ENCODE measurements at regions not wholly inside any gene's neighbourhood (a gene's known extent, or its start where the extent isn't known, plus 50 kb on each side); places are given as distances from the start of the nearest gene placed in this dataset.

DNA sequence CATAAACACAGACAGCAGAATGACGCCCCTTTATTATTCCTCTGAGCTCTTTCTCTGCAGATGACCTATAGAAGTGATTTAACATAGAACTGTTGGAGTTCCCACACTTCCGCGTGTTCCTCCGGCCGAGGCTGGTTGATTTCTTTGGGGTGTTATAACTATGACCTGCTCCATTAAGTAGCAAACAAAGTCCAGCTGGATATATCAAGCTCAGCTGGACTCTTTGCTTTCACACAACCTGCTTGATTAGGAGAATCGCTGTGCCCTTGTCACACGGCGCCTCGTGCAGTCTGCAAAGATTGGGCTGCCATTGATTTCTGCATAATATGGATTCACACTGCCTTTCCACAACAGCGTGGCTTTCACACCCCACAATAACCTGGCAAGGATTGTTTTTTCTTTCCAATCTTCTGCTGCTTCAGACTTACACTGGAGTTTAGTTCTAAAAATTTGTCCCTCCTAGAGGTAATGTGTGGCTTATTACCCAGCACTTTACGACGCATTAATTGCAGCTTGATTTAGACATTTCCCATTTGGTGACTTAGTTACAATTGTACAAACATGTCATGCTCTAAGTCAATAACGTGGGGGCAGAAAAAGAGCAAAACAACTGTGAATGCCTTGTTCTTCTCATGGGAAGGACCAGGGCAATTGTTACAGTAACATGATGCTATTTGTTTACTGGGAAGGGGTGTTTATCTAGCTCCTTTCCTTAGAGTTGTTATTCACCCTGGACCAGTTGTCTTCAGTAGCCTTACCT lies 485.7 kb downstream of the TXNL1 start:
- no peak overlapping the region for H3K27ac ChIP-seq (ENCODE audit: low read depth, low read length)
- no peak overlapping the region for H2AK5ac ChIP-seq (ENCODE audit: low read depth, low read length)
- H4K8ac ChIP-seq (ENCODE audit: extremely low read depth, insufficient read depth, low read length) = no peak overlapping the region
- H2AFZ ChIP-seq (ENCODE audit: low read length) = no peak overlapping the region
- no peak overlapping the region for H3K18ac ChIP-seq (ENCODE audit: extremely low read depth, low read length)
- H3K9ac ChIP-seq (replicated peaks in 1 of 4; ENCODE audit: extremely low read depth in 1 of 4, low read depth in 3 of 4, low read length in 3 of 4) = no peak overlapping the region
- no peak overlapping the region for H3K56ac ChIP-seq (replicated peaks; ENCODE audit: insufficient read length, low read depth, low read length)
- H4K20me1 ChIP-seq (replicated peaks in 1 of 2; ENCODE audit: control insufficient read depth in 1 of 2, insufficient read depth in 2 of 2, low read length in 2 of 2) = no peaks in the 10 kb centered on the region
- no peak overlapping the region for H2BK15ac ChIP-seq (ENCODE audit: low read length)
- no peaks in the 10 kb centered on the region for H3K9me3 ChIP-seq (ENCODE audit: insufficient read depth in 2 of 2, low read depth in 1 of 2, low read length in 1 of 2)
- H3K79me1 ChIP-seq (ENCODE audit: low read depth, low read length) = no peaks in the 10 kb centered on the region
- ChIA-PET CTCF (ENCODE audit: partially characterized antibody) (interaction anchor here (0.5 to 1.0 kb wide), 3 partner anchors 77 to 970 kb away, joined by 3 to 4 read pairs (median 3); no protein-coding TSS in a partner anchor), POLR2A (ENCODE audit: partially characterized antibody) (no interaction called here)
- H3K14ac ChIP-seq (ENCODE audit: insufficient read length) = no peak overlapping the region
- no peaks in the 10 kb centered on the region for H3K79me2 ChIP-seq (ENCODE audit: control insufficient read depth in 1 of 2, insufficient read depth in 2 of 2, low read length in 2 of 2)
- no peaks in the 10 kb centered on the region for H3K27me3 ChIP-seq (replicated peaks in 1 of 4; ENCODE audit: control insufficient read depth in 3 of 4, extremely low read depth in 1 of 4, insufficient read depth in 3 of 4, low read length in 3 of 4)
- no peak overlapping the region for H4K5ac ChIP-seq (ENCODE audit: insufficient read length, low read depth, low read length)
- H3K4me2 ChIP-seq (ENCODE audit: insufficient read depth in 1 of 2, low read depth in 2 of 2, low read length in 2 of 2) = no peak overlapping the region
- H3K23me2 ChIP-seq (ENCODE audit: low read depth, low read length) = no peaks in the 10 kb centered on the region
- WGBS, 2 experiments (ENCODE audit: extremely low coverage in 1 of 2, insufficient coverage in 1 of 2, insufficient read length in 1 of 2, insufficient replicate concordance in 2 of 2, low coverage in 1 of 2, low lambda C conversion rate in 2 of 2, missing lambda C conversion rate in 1 of 2) = 92% methylated on average over 13 of the region's 13 CpGs; no CpG with 5 or more reads in 1 of the 2 experiments
- no peak overlapping the region for H3K4me3 ChIP-seq (ENCODE audit: extremely low read depth in 1 of 4, insufficient read depth in 2 of 4, low read depth in 3 of 4, low read length in 4 of 4)
- H2BK20ac ChIP-seq (ENCODE audit: low read length) = no peak overlapping the region
- DNase-seq (ENCODE audit: low read depth in 1 of 2, low spot score in 2 of 2) (no peak), FAIRE-seq (no peak)
- H3K23ac ChIP-seq (ENCODE audit: insufficient read length) = no peak overlapping the region
- H4K91ac ChIP-seq (replicated peaks; ENCODE audit: insufficient read length, low read length) = no peak overlapping the region
- no peaks in the 10 kb centered on the region for H3K4me1 ChIP-seq (replicated peaks in 1 of 4; ENCODE audit: control insufficient read depth in 3 of 4, insufficient read depth in 4 of 4, low read length in 3 of 4)
- no peak overlapping the region for H3K4ac ChIP-seq (replicated peaks; ENCODE audit: insufficient read length, low read depth, low read length)
- H2BK5ac ChIP-seq (ENCODE audit: low read depth, low read length) = no peak overlapping the region; the same call in 1 of the 2 replicates
- H2BK12ac ChIP-seq (ENCODE audit: low read depth, low read length) = no peak overlapping the region
- no peaks in the 10 kb centered on the region for H3K36me3 ChIP-seq (ENCODE audit: control insufficient read depth in 2 of 4, insufficient read depth in 4 of 4, low read length in 3 of 4)
- no peak overlapping the region for H2BK120ac ChIP-seq (replicated peaks; ENCODE audit: low read depth, low read length)

All from H1 (cell line).